ENCODE measurements at regions not wholly inside any gene's neighbourhood (a gene's known extent, or its start where the extent isn't known, plus 50 kb on each side); places are given as distances from the start of the nearest gene placed in this dataset.

DNA sequence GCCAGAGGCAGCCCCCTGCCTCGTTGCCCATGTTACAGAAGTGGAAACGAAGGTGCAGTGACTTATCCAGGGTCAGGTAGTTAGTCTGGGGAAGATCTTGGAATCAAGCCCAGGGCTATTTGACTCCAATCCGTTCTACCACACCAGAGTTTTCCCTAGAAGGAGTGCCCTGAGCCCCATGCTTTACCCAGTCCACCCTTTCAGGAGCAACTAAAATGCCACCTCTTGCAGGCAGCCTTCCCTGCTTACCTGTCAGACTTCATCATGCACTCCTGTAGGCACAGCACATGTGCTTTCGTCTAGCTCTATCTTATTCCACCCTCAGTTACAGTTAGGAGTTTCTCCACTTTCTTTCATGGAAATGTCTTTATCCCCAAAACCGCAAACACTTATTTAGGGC lies 80.2 kb downstream of the CHST1 start:
- Histone ChIP-seq H3K79me1 (ENCODE audit: low read depth in 1 of 2, low read length in 2 of 2) (no peaks in the 10 kb centered on the region), H2BK120ac (ENCODE audit: low read depth, low read length) (no peak overlapping the region), H3K4me2 (ENCODE audit: low read depth, low read length) (no peak overlapping the region), H3K14ac (replicated peaks; ENCODE audit: low read depth, low read length) (no peak overlapping the region), H2BK5ac (ENCODE audit: low read depth, low read length, poor library complexity, severe bottlenecking) (no peak overlapping the region), H4K8ac (ENCODE audit: low read depth in 2 of 2, low read length in 2 of 2) (no peak overlapping the region), H2AK9ac (replicated peaks; ENCODE audit: low read depth, low read length, poor library complexity) (no peak overlapping the region), H2BK15ac (ENCODE audit: low read depth, low read length) (no peak overlapping the region), H3K27ac (ENCODE audit: insufficient read depth, low read length) (no peak overlapping the region), H3K9ac (ENCODE audit: low read depth, low read length) (no peak overlapping the region), H3K36me3 (ENCODE audit: control insufficient read depth, insufficient read depth, low read length) (no peaks in the 10 kb centered on the region), H3K4me3 (ENCODE audit: insufficient read depth, low read depth, low read length) (no peak overlapping the region), H3K9me1 (ENCODE audit: insufficient read depth, low read length) (no peaks in the 10 kb centered on the region), H3K27me3 (ENCODE audit: control insufficient read depth, insufficient read depth, low read length) (no peaks in the 10 kb centered on the region; the same call in 1 of the 2 replicates), H3K23ac (ENCODE audit: low read depth, low read length) (no peak overlapping the region), H3K18ac (ENCODE audit: low read depth, low read length) (no peak overlapping the region), H4K20me1 (ENCODE audit: insufficient read depth, low read length) (no peaks in the 10 kb centered on the region), H2AK5ac (ENCODE audit: low read depth, low read length) (no peak overlapping the region), H2AFZ (replicated peaks; ENCODE audit: low read length, poor library complexity) (no peak overlapping the region), H4K5ac (ENCODE audit: low read depth, low read length) (no peak overlapping the region), H3K4me1 (ENCODE audit: control insufficient read depth, insufficient read depth, low read length) (no peaks in the 10 kb centered on the region), H3K9me3 (ENCODE audit: control insufficient read depth, insufficient read depth, low read length) (no peaks in the 10 kb centered on the region), H2BK20ac (ENCODE audit: low read depth, low read length) (no peak overlapping the region), H3K4ac (ENCODE audit: low read depth, low read length) (no peak overlapping the region), H4K91ac (ENCODE audit: insufficient read depth, low read depth, low read length) (no peak overlapping the region), H3K56ac (ENCODE audit: extremely low read depth, insufficient read depth, low read length) (no peak overlapping the region)
- no CpG with 5 or more reads among the region's 5 CpGs for WGBS, 2 experiments (ENCODE audit: extremely low coverage in 2 of 2, insufficient read length in 1 of 2)
- dilution Hi-C loops (cut with HindIII; ENCODE audit: low sequenced_read_pairs, unreplicated experiment) = no loop called here
- DNase-seq (no peak), ATAC-seq (ENCODE audit: low read depth) (no peak)
- no TSS peak for BruUV-seq (replicated peaks)
- ChIA-PET CTCF (no interaction called here), POLR2A (ENCODE audit: unreplicated experiment) (no interaction called here)
- intact Hi-C loops (cut with micrococcal nuclease) = no loop called here
- no peak for TF ChIP-seq MAZ (IDR thresholded peaks at IDR 0.05; ENCODE audit: borderline replicate concordance, low read depth, low read length)
- no peak for TF ChIP-seq NFE2L2 (IDR thresholded peaks at IDR 0.05; ENCODE audit: low read depth, low read length)
- no peak for TF ChIP-seq BHLHE40 (IDR thresholded peaks at IDR 0.05; ENCODE audit: low read depth, low read length)
- in situ Hi-C loops (cut with MboI; ENCODE audit: low sequenced_read_pairs) = no loop called here

All from IMR-90 (cell line).